ENCODE measurements at regions not wholly inside any gene's neighbourhood (a gene's known extent, or its start where the extent isn't known, plus 50 kb on each side); places are given as distances from the start of the nearest gene placed in this dataset.

GRCh38 chr2:7725850-7726242 is 808.6 kb downstream of the RNF144A start:
- no peaks in the 10 kb centered on the region for H3K4me1 ChIP-seq
- H2AFZ ChIP-seq = peak overlapping the region; percentile 54
- no peak overlapping the region for H3K4me3 ChIP-seq (ENCODE audit: low read depth, low read length)
- no peaks in the 10 kb centered on the region for H3K79me2 ChIP-seq
- TF ChIP-seq CTCF (IDR thresholded peaks at IDR 0.05) = no peak
- no peaks in the 10 kb centered on the region for H3K36me3 ChIP-seq (ENCODE audit: control insufficient read depth, insufficient read depth, low read length)
- H3K27ac ChIP-seq = no peak overlapping the region
- no peaks in the 10 kb centered on the region for H3K9me3 ChIP-seq (ENCODE audit: control insufficient read depth, low read length)
- no peak overlapping the region for H3K9ac ChIP-seq
- H3K4me2 ChIP-seq (ENCODE audit: low read length) = no peak overlapping the region
- H3K27me3 ChIP-seq (ENCODE audit: control insufficient read depth, insufficient read depth, low read length) = no peaks in the 10 kb centered on the region

GRCh38 chr2:7726989-7727388 is 809.8 kb downstream of the RNF144A start:
- H3K9me3 ChIP-seq (ENCODE audit: control insufficient read depth, low read length) = no peaks in the 10 kb centered on the region
- no peaks in the 10 kb centered on the region for H3K79me2 ChIP-seq
- H3K27me3 ChIP-seq (ENCODE audit: control insufficient read depth, insufficient read depth, low read length) = no peaks in the 10 kb centered on the region
- no peak overlapping the region for H3K4me3 ChIP-seq (ENCODE audit: low read depth, low read length)
- no peak overlapping the region for H3K9ac ChIP-seq
- H3K4me2 ChIP-seq (ENCODE audit: low read length) = no peak overlapping the region
- TF ChIP-seq CTCF (IDR thresholded peaks at IDR 0.05) = no peak
- H3K27ac ChIP-seq = no peak overlapping the region
- no peaks in the 10 kb centered on the region for H3K4me1 ChIP-seq
- H3K36me3 ChIP-seq (ENCODE audit: control insufficient read depth, insufficient read depth, low read length) = no peaks in the 10 kb centered on the region
- no peak overlapping the region for H2AFZ ChIP-seq

DNA sequence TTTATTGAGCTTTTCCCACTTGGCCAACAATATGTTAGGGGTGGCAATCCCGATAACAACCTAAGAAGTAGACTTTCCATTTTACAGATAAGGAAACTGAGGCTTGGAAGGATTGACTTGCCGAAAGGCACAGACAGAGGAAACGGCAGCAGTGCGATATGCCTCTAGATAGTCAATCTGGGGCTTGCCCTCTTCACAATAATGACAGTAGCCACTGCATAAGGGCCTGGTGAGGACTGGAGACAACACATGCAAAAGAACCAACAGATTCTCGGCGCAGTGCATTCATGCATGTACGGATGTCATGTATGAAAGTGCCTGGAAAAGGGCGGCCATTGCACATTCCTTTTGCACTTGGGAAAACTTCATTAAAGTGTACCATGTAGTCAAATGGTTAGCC is 811.2 kb downstream of the RNF144A start:
- H3K27me3 ChIP-seq (ENCODE audit: control insufficient read depth, insufficient read depth, low read length) = no peaks in the 10 kb centered on the region
- no peak overlapping the region for H3K4me2 ChIP-seq (ENCODE audit: low read length)
- no peak overlapping the region for H3K27ac ChIP-seq
- no peaks in the 10 kb centered on the region for H3K9me3 ChIP-seq (ENCODE audit: control insufficient read depth, low read length)
- no peak overlapping the region for H3K9ac ChIP-seq
- H3K79me2 ChIP-seq = no peaks in the 10 kb centered on the region
- H3K36me3 ChIP-seq (ENCODE audit: control insufficient read depth, insufficient read depth, low read length) = no peaks in the 10 kb centered on the region
- no peaks in the 10 kb centered on the region for H3K4me1 ChIP-seq
- no peak overlapping the region for H3K4me3 ChIP-seq (ENCODE audit: low read depth, low read length)
- no peak for TF ChIP-seq CTCF (IDR thresholded peaks at IDR 0.05)
- H2AFZ ChIP-seq = no peak overlapping the region

DNA sequence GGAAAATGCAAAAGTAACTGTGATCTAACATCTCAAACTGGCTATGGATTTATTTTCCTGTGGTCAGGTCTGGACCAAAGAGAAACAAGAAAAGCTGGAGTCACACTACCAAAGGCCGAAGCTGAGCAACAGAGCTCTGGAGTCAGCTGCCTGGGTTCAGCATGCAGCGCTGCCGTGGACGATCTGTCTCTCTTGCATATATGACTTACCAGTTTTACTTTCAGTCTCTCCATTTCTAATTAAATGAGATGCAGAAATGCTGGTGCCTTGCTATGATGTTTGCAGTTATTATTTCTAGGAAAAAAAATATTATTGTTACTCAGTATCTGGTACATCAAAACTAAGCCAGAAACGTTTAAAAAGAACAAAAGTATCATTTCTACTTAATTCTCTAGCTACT is 813.2 kb downstream of the RNF144A start:
- no peak overlapping the region for H3K4me3 ChIP-seq (ENCODE audit: low read depth, low read length)
- H3K9me3 ChIP-seq (ENCODE audit: control insufficient read depth, low read length) = no peaks in the 10 kb centered on the region
- H3K4me1 ChIP-seq = no peaks in the 10 kb centered on the region
- H3K27me3 ChIP-seq (ENCODE audit: control insufficient read depth, insufficient read depth, low read length) = no peaks in the 10 kb centered on the region
- no peak overlapping the region for H2AFZ ChIP-seq
- no peak for TF ChIP-seq CTCF (IDR thresholded peaks at IDR 0.05)
- no peaks in the 10 kb centered on the region for H3K79me2 ChIP-seq
- no peak overlapping the region for H3K4me2 ChIP-seq (ENCODE audit: low read length)
- no peaks in the 10 kb centered on the region for H3K36me3 ChIP-seq (ENCODE audit: control insufficient read depth, insufficient read depth, low read length)
- H3K9ac ChIP-seq = no peak overlapping the region
- H3K27ac ChIP-seq = no peak overlapping the region

GRCh38 chr2:7730990-7731389 is 813.8 kb downstream of the RNF144A start:
- Histone ChIP-seq H3K36me3 (ENCODE audit: control insufficient read depth, insufficient read depth, low read length) (no peaks in the 10 kb centered on the region), H3K27ac (no peak overlapping the region), H2AFZ (no peak overlapping the region), H3K9me3 (ENCODE audit: control insufficient read depth, low read length) (no peaks in the 10 kb centered on the region), H3K4me3 (ENCODE audit: low read depth, low read length) (no peak overlapping the region), H3K9ac (no peak overlapping the region), H3K4me2 (ENCODE audit: low read length) (no peak overlapping the region), H3K27me3 (ENCODE audit: control insufficient read depth, insufficient read depth, low read length) (no peaks in the 10 kb centered on the region), H3K79me2 (no peaks in the 10 kb centered on the region), H3K4me1 (no peaks in the 10 kb centered on the region)
- TF ChIP-seq CTCF (IDR thresholded peaks at IDR 0.05) = no peak

Data from parathyroid adenoma (tissue), 2 donors.